ENCODE measurements at regions not wholly inside any gene's neighbourhood (a gene's known extent, or its start where the extent isn't known, plus 50 kb on each side); places are given as distances from the start of the nearest gene placed in this dataset.
A peak's percentile ranks its signal among the peaks of the same experiment; 100 is the strongest.

DNA sequence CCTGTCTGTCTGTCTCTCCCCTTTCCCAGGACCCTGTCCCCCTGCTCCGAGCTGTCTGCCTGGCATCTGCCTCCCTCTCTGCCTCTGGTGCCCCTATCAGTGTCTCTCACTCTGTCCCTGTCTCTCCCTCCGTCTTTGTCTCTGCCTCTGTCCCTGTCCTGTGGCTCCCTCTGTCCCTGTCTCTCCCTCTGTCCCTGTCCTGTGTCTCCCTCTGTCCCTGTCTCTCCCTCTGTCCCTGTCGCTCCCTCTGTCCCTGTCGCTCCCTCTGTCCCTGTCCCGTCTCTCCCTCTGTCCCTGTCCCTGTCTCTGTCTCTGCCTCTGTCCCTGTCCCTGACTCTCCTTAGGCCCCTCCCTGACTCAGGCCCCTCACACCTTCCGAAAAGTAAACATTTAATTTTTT lies 75.0 kb upstream of the PAX2 start:
- no peaks in the 10 kb centered on the region for H3K9me2 ChIP-seq (replicated peaks; ENCODE audit: insufficient read depth, low read length)
- no peaks in the 10 kb centered on the region for H3K79me2 ChIP-seq (ENCODE audit: insufficient read depth, low read length)
- peak overlapping the region; percentile 52 for H3K4me2 ChIP-seq (ENCODE audit: low read depth, low read length, poor library complexity, severe bottlenecking)
- peak overlapping the region; percentile 77 for H2AFZ ChIP-seq (ENCODE audit: low read depth, low read length, severe bottlenecking)
- H3F3A ChIP-seq (ENCODE audit: insufficient read depth): no peaks in the 10 kb centered on the region
- no peak overlapping the region for H3K4me3 ChIP-seq (ENCODE audit: insufficient read depth, low read length, poor library complexity, severe bottlenecking)
- H3K27me3 ChIP-seq (ENCODE audit: low read length): no peaks in the 10 kb centered on the region
- TF ChIP-seq EZH2phosphoT487 (conservative IDR thresholded peaks at IDR 0.05; ENCODE audit: low read length): no peak
- TF ChIP-seq, protein P1, sequence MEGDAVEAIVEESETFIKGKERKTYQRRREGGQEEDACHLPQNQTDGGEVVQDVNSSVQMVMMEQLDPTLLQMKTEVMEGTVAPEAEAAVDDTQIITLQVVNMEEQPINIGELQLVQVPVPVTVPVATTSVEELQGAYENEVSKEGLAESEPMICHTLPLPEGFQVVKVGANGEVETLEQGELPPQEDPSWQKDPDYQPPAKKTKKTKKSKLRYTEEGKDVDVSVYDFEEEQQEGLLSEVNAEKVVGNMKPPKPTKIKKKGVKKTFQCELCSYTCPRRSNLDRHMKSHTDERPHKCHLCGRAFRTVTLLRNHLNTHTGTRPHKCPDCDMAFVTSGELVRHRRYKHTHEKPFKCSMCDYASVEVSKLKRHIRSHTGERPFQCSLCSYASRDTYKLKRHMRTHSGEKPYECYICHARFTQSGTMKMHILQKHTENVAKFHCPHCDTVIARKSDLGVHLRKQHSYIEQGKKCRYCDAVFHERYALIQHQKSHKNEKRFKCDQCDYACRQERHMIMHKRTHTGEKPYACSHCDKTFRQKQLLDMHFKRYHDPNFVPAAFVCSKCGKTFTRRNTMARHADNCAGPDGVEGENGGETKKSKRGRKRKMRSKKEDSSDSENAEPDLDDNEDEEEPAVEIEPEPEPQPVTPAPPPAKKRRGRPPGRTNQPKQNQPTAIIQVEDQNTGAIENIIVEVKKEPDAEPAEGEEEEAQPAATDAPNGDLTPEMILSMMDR (IDR thresholded peaks at IDR 0.05; ENCODE audit: insufficient read depth, low read length, poor library complexity, severe bottlenecking): no peak
- no peaks in the 10 kb centered on the region for H3K9me3 ChIP-seq (ENCODE audit: insufficient read depth, low read length)
- H3K36me3 ChIP-seq (ENCODE audit: low read length): no peaks in the 10 kb centered on the region
- H3K27ac ChIP-seq (ENCODE audit: low read depth, low read length): no peak overlapping the region
- 0 out of 2 replicates have a peak overlapping the region, but pooled peaks have one; percentile 16 for H3K9ac ChIP-seq (ENCODE audit: low read length)
- no peaks in the 10 kb centered on the region for H4K20me1 ChIP-seq (ENCODE audit: low read depth, low read length)

DNA sequence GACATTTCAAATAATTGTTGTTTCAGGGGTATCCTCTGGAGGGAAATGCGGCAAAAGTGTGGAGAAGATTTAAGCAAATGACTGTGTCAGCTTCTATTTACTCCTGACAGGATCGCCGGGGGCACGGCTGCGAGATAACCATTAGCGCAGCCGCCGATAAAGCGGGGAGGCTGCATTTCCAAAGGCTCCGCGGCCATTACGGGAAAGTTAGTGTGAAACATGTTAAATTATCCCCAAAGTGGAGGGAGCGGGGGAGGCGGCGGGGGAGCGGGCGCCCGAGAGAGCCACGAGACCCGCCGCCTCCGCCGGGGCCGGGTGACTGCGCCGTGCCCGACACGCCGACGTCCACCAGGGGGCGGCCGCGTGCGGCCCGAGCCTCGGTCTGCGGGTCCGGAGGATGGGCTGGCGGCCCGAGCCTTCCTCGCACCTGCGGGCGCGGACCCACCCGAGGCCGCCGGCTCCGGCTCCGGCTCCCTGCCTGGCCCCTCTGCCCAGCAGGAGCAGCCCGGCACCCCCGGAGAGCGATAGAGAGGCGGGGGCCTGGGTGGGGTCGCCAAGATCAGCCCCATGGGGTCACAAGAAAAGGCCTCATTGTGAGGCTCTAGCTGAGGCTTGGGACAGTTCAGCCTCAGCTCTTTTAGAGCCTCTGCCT lies 74.4 kb upstream of the PAX2 start:
- H4K20me1 ChIP-seq (ENCODE audit: low read depth, low read length): no peaks in the 10 kb centered on the region
- TF ChIP-seq EZH2phosphoT487 (conservative IDR thresholded peaks at IDR 0.05; ENCODE audit: low read length): peak; percentile 93; the same call in 1 of the 2 replicates
- TF ChIP-seq, protein P1 (IDR thresholded peaks at IDR 0.05; ENCODE audit: insufficient read depth, low read length, poor library complexity, severe bottlenecking): peak; percentile 62
- no peaks in the 10 kb centered on the region for H3F3A ChIP-seq (ENCODE audit: insufficient read depth)
- H3K9me3 ChIP-seq (ENCODE audit: insufficient read depth, low read length): no peaks in the 10 kb centered on the region
- H3K9me2 ChIP-seq (replicated peaks; ENCODE audit: insufficient read depth, low read length): no peaks in the 10 kb centered on the region
- peak overlapping the region; percentile 33 for H3K4me3 ChIP-seq (ENCODE audit: insufficient read depth, low read length, poor library complexity, severe bottlenecking)
- H3K27me3 ChIP-seq (ENCODE audit: low read length): no peaks in the 10 kb centered on the region
- H3K27ac ChIP-seq (ENCODE audit: low read depth, low read length): no peak overlapping the region
- H3K36me3 ChIP-seq (ENCODE audit: low read length): no peaks in the 10 kb centered on the region
- H3K4me2 ChIP-seq (ENCODE audit: low read depth, low read length, poor library complexity, severe bottlenecking): peak overlapping the region; percentile 52
- H3K79me2 ChIP-seq (ENCODE audit: insufficient read depth, low read length): no peaks in the 10 kb centered on the region
- H2AFZ ChIP-seq (ENCODE audit: low read depth, low read length, severe bottlenecking): peak overlapping the region; percentile 77
- 0 out of 2 replicates have a peak overlapping the region, but pooled peaks have one; percentile 16 for H3K9ac ChIP-seq (ENCODE audit: low read length)

DNA sequence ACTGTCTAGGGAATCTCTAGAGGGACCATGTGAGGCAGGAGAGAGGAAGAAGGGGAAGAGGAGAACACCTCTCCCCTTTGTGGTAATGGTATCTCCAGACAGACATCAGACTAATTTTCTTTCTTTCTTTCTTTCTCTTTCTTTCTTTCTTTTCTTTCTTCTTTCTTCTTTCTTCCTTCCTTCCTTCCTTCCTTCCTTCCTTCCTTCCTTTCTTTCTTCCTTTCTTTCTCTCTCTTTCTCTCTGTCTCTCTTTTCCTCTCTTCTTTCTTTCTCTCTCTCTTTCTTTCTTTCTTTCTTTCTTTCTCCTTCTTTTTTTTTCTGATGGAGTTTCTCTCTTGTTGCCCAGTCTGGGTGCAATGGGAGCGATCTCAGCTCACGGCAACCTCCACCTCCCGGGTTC lies 73.2 kb upstream of the PAX2 start:
- Histone ChIP-seq H3K4me3 (ENCODE audit: insufficient read depth, low read length, poor library complexity, severe bottlenecking) (no peak overlapping the region), H3K9me3 (ENCODE audit: insufficient read depth, low read length) (no peaks in the 10 kb centered on the region), H3K9me2 (replicated peaks; ENCODE audit: insufficient read depth, low read length) (no peaks in the 10 kb centered on the region), H3K4me2 (ENCODE audit: low read depth, low read length, poor library complexity, severe bottlenecking) (no peak overlapping the region), H3K27me3 (ENCODE audit: low read length) (no peaks in the 10 kb centered on the region), H3K9ac (ENCODE audit: low read length) (no peak overlapping the region), H3K36me3 (ENCODE audit: low read length) (no peaks in the 10 kb centered on the region), H2AFZ (ENCODE audit: low read depth, low read length, severe bottlenecking) (no peak overlapping the region), H4K20me1 (ENCODE audit: low read depth, low read length) (no peaks in the 10 kb centered on the region), H3K27ac (ENCODE audit: low read depth, low read length) (no peak overlapping the region), H3F3A (ENCODE audit: insufficient read depth) (no peaks in the 10 kb centered on the region), H3K79me2 (ENCODE audit: insufficient read depth, low read length) (no peaks in the 10 kb centered on the region)
- TF ChIP-seq, protein P1 (IDR thresholded peaks at IDR 0.05; ENCODE audit: insufficient read depth, low read length, poor library complexity, severe bottlenecking): no peak
- TF ChIP-seq EZH2phosphoT487 (conservative IDR thresholded peaks at IDR 0.05; ENCODE audit: low read length): no peak
